Testis (tissue), 2 donors: ENCODE measurements at regions not wholly inside any gene's neighbourhood (a gene's known extent, or its start where the extent isn't known, plus 50 kb on each side); places are given as distances from the start of the nearest gene placed in this dataset.

Experiments
- CTCF ChIP-seq, 3 experiments: fragments of 450-650 bp in 2 of 3; fragments of 200-600 bp in 1 of 3; sonication (generic) in 1 of 3; IDR thresholded peaks; one replicate each; pipeline ENCODE4 v1.5.1; 2016 to 2019; ENCODE audit warnings: antibody characterized with exemption in 3 of 3, mild to moderate bottlenecking in 2 of 3, moderate library complexity in 1 of 3
- POLR2A ChIP-seq: fragments of 450-650 bp; IDR thresholded peaks from one replicate; pipeline ENCODE4 v1.6.1; 2017; ENCODE audit warnings: antibody characterized with exemption, mild to moderate bottlenecking, moderate library complexity

- TF ChIP-seq POLR2A (no peak), CTCF (IDR thresholded peaks at IDR 0.05) (no peak)
Observed at GRCh38 chr13:88429862-88430261, 758.7 kb downstream of the SLITRK5 start.
